MM.1S (cell line): ENCODE measurements at regions not wholly inside any gene's neighbourhood (a gene's known extent, or its start where the extent isn't known, plus 50 kb on each side); places are given as distances from the start of the nearest gene placed in this dataset.

Experiments
- EZH2phosphoT487 ChIP-seq: fragments of 300-600 bp; sonication (generic); IDR thresholded peaks from 2 replicates; pipeline ENCODE4 v1.6.1; 2018; ENCODE audit warnings: antibody characterized with exemption, low read length
- TF ChIP-seq, protein P1 (sequence below): fragments of 300-600 bp; sonication (generic); IDR thresholded peaks from 2 replicates; pipeline ENCODE4 v1.5.1; 2016; ENCODE audit warnings: antibody characterized with exemption, low read length, mixed read lengths

GRCh38 chr3:8070011-8070410, 431.6 kb upstream of the LMCD1 start:
- TF ChIP-seq, protein P1, sequence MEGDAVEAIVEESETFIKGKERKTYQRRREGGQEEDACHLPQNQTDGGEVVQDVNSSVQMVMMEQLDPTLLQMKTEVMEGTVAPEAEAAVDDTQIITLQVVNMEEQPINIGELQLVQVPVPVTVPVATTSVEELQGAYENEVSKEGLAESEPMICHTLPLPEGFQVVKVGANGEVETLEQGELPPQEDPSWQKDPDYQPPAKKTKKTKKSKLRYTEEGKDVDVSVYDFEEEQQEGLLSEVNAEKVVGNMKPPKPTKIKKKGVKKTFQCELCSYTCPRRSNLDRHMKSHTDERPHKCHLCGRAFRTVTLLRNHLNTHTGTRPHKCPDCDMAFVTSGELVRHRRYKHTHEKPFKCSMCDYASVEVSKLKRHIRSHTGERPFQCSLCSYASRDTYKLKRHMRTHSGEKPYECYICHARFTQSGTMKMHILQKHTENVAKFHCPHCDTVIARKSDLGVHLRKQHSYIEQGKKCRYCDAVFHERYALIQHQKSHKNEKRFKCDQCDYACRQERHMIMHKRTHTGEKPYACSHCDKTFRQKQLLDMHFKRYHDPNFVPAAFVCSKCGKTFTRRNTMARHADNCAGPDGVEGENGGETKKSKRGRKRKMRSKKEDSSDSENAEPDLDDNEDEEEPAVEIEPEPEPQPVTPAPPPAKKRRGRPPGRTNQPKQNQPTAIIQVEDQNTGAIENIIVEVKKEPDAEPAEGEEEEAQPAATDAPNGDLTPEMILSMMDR = no peak
- no peak for TF ChIP-seq EZH2phosphoT487
